ENCODE measurements at regions not wholly inside any gene's neighbourhood (a gene's known extent, or its start where the extent isn't known, plus 50 kb on each side); places are given as distances from the start of the nearest gene placed in this dataset.

DNA sequence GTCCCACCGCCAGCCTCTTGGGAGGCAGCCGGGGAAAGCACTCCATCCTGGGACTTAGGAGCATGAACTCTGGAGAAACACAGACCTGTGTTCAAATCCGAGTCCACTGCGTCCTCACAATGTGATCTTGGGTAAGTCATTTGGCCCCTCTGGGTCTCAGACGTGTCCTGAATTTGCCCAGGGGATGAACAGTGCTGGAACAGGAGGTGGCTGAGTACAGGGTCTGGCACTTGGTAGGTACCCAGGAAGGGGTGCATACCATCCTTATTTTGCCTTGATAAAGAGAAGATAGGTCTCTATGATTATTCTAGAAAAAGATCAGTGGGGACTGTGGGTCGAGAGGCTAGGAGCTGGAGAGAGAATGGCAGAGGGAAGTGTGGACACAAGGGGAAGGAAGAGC lies 135.7 kb downstream of the FGF18 start:
- no peak for ATAC-seq (ENCODE audit: low read depth)
- H3K27ac Mint-ChIP-seq: no peak overlapping the region

DNA sequence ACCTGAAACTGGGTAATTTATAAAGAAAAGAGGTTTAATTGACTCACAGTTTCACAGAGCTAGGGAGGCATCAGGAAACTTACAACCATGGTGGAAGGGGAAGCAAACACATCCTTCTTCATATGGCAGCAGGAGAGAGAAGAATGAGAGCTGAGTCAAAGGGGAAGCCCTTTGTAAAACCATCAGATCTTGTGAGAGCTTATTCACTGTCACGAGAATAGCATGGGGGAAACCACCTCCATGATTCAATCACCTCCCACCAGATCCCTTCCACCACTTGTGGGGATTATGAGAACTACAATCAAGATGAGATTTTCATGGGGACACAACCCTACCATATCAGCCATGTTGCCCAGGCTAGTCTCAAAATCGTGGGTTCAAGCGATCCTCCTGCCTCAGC lies 143.4 kb downstream of the FGF18 start:
- Mint-ChIP-seq H3K27me3 (peaks cover 4% of the 10 kb centered on the region), H3K4me3 (no peak overlapping the region)
- POLR2A ChIA-PET: no interaction called here

More for the DNA sequence above, 135.7 kb downstream of the FGF18 start:
- ChIA-PET POLR2A (no interaction called here), CTCF (no interaction called here)
- no peak overlapping the region for H3K4me3 Mint-ChIP-seq
- intact Hi-C loops (cut with micrococcal nuclease): no loop called here
- TF ChIP-seq, protein P1, sequence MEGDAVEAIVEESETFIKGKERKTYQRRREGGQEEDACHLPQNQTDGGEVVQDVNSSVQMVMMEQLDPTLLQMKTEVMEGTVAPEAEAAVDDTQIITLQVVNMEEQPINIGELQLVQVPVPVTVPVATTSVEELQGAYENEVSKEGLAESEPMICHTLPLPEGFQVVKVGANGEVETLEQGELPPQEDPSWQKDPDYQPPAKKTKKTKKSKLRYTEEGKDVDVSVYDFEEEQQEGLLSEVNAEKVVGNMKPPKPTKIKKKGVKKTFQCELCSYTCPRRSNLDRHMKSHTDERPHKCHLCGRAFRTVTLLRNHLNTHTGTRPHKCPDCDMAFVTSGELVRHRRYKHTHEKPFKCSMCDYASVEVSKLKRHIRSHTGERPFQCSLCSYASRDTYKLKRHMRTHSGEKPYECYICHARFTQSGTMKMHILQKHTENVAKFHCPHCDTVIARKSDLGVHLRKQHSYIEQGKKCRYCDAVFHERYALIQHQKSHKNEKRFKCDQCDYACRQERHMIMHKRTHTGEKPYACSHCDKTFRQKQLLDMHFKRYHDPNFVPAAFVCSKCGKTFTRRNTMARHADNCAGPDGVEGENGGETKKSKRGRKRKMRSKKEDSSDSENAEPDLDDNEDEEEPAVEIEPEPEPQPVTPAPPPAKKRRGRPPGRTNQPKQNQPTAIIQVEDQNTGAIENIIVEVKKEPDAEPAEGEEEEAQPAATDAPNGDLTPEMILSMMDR (IDR thresholded peaks at IDR 0.05): no peak
- peaks cover 2% of the 10 kb centered on the region for H3K9me3 Mint-ChIP-seq
- H3K27me3 Mint-ChIP-seq: peaks cover 2% of the 10 kb centered on the region
- no peaks in the 10 kb centered on the region for H3K4me1 Mint-ChIP-seq
- no peak for DNase-seq
- no peaks in the 10 kb centered on the region for H3K36me3 Mint-ChIP-seq (ENCODE audit: low read depth)

DNA sequence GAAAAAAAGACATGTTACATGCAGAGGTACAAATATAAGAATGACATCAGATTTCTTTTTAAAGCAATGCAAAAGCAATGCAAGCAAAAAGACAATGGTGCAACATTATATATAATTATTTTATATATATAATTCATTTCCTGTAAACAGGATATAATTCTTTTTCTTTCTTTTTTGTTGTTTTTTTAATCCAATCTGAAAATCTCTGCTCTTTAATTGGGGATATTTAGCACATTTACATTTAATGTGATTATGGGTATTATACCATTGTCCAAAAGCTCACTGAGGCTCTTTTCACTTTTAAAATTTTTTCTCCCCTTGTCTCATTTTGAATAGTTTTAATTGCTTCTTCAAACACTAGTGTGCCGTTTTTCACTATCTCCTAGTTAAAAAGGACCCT lies 148.9 kb downstream of the FGF18 start:
- Mint-ChIP-seq H3K4me1 (no peaks in the 10 kb centered on the region), H3K9me3 (peaks cover 24% of the 10 kb centered on the region), H3K4me3 (no peak overlapping the region), H3K27ac (no peak overlapping the region), H3K27me3 (peaks cover 7% of the 10 kb centered on the region), H3K36me3 (ENCODE audit: low read depth) (peaks cover 5% of the 10 kb centered on the region)
- TF ChIP-seq, protein P1 (IDR thresholded peaks at IDR 0.05): no peak
- ATAC-seq (ENCODE audit: low read depth): no peak
- intact Hi-C loops (cut with micrococcal nuclease): no loop called here
- POLR2A ChIA-PET: no interaction called here
- CTCF ChIA-PET: no interaction called here
- DNase-seq: no peak

More for the DNA sequence above, 143.4 kb downstream of the FGF18 start:
- CTCF ChIA-PET: no interaction called here
- Mint-ChIP-seq H3K36me3 (ENCODE audit: low read depth) (no peaks in the 10 kb centered on the region), H3K27ac (no peak overlapping the region), H3K9me3 (peaks cover 5% of the 10 kb centered on the region), H3K4me1 (no peaks in the 10 kb centered on the region)
- intact Hi-C loops (cut with micrococcal nuclease): no loop called here
- TF ChIP-seq, protein P1 (IDR thresholded peaks at IDR 0.05): no peak
- DNase-seq: no peak
- ATAC-seq (ENCODE audit: low read depth): no peak

DNA sequence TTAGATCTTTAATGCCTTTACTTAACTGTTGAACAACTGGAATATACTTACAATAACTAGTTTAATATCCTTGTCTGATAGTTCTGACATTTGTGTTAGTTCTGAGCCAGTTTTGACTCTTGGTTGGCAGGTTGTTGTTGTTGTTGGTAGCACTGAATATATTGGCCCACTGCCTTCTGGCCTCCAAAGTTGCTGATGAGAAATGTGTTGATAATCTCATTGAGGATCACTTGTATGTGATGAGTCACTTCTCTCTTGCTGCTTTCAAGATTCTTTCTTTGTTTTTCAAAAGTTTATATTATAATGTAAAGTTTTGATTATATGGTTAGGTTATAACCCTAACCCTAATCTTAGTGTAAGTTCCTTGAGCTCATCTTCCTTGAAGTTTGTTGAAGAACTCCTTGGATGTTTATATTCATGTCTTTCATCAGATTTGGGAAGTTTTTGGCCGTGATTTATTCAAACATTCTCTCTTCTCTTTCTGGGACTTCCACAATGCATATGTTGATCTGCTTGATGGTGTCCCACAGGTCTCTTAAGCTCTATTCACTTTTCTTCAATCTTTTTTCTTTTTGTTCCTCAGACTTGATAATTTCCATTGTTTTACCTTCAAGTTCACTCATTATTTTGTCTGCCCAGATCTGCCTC lies 149.7 kb downstream of the FGF18 start:
- H3K27ac Mint-ChIP-seq: no peak overlapping the region
- TF ChIP-seq, protein P1 (IDR thresholded peaks at IDR 0.05): no peak
- POLR2A ChIA-PET: no interaction called here
- CTCF ChIA-PET: no interaction called here
- DNase-seq: no peak
- peaks cover 5% of the 10 kb centered on the region for H3K36me3 Mint-ChIP-seq (ENCODE audit: low read depth)
- H3K4me3 Mint-ChIP-seq: no peak overlapping the region
- peaks cover 24% of the 10 kb centered on the region for H3K9me3 Mint-ChIP-seq
- H3K27me3 Mint-ChIP-seq: peaks cover 7% of the 10 kb centered on the region
- H3K4me1 Mint-ChIP-seq: no peaks in the 10 kb centered on the region
- intact Hi-C loops (cut with micrococcal nuclease): no loop called here
- no peak for ATAC-seq (ENCODE audit: low read depth)

DNA sequence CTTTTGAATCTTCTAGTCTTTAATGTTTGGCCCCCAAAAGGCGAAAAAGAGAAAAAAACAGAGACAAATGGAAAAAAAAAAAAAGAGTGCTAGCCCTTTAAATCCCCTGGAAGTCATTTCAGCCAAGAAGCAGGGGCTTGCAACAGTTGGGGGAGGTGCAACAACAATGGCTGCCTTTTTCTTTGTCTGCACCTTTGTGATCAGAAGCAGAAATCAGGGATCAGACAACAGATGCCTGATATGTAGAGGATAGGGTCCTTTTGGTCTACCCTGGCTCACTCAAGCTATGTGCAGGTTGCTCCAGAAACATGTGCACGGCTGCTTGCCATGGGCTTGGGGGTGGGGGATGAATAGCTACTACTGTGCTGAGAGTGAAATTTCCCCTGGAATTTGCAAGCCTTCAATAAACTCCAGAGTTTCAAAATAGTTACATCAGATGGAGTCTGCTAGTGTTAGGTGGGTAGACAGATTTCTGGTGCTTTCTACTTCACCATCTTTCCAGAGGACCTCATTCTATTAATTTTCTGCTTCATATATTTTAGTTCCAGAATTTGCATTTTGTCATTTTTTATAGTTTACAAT lies 150.9 kb downstream of the FGF18 start:
- intact Hi-C loops (cut with micrococcal nuclease): no loop called here
- DNase-seq (no peak), ATAC-seq (ENCODE audit: low read depth) (no peak)
- peaks cover 7% of the 10 kb centered on the region for H3K27me3 Mint-ChIP-seq
- POLR2A ChIA-PET: no interaction called here
- H3K36me3 Mint-ChIP-seq (ENCODE audit: low read depth): peaks cover 5% of the 10 kb centered on the region
- peaks cover 24% of the 10 kb centered on the region for H3K9me3 Mint-ChIP-seq
- no peak overlapping the region for H3K27ac Mint-ChIP-seq
- TF ChIP-seq, protein P1 (IDR thresholded peaks at IDR 0.05): no peak
- H3K4me3 Mint-ChIP-seq: no peak overlapping the region
- CTCF ChIA-PET: no interaction called here
- H3K4me1 Mint-ChIP-seq: no peaks in the 10 kb centered on the region

Measured in activated B cell treated with CpG ODN at 0.5 μM for 24 hours (primary cell).